Esophagus squamous epithelium (tissue), 4 donors: ENCODE measurements at regions not wholly inside any gene's neighbourhood (a gene's known extent, or its start where the extent isn't known, plus 50 kb on each side); places are given as distances from the start of the nearest gene placed in this dataset.

Experiments
- POLR2A ChIP-seq, 4 donors: fragments of 450-650 bp; IDR thresholded peaks; one replicate each; pipeline ENCODE4 v1.6.1; 2017; ENCODE audit warnings: antibody characterized with exemption in 4 of 4, mild to moderate bottlenecking in 4 of 4, moderate library complexity in 3 of 4
- TF ChIP-seq, protein P1 (sequence below), 6 experiments: fragments of 450-650 bp in 4 of 6; fragments of 200-600 bp in 2 of 6; sonication (generic) in 2 of 6; IDR thresholded peaks; one replicate each; pipeline ENCODE4 v1.5.1; 2016 to 2019; ENCODE audit warnings: antibody characterized with exemption in 6 of 6, mild to moderate bottlenecking in 4 of 6, moderate library complexity in 4 of 6

DNA sequence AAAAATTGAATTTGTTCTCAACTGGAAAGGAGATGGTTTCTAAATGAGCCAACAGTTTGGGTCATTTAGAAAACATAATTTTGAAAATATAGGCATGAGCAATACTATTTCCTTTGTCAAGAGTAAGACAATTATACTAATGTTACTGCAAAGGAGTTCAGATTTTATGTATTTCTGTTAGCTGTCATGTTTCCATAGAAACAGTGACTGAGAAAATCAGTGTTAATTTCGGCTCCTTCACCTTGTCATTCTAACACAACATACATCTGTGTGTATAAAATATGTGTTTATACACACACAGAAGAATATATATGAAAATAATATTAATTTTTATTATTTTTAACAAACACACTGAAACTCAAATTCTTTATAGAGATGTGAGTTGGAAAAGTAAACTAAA is 178.0 kb upstream of the SPHKAP start:
- TF ChIP-seq POLR2A (IDR thresholded peaks at IDR 0.05), result no peak
- TF ChIP-seq, protein P1, sequence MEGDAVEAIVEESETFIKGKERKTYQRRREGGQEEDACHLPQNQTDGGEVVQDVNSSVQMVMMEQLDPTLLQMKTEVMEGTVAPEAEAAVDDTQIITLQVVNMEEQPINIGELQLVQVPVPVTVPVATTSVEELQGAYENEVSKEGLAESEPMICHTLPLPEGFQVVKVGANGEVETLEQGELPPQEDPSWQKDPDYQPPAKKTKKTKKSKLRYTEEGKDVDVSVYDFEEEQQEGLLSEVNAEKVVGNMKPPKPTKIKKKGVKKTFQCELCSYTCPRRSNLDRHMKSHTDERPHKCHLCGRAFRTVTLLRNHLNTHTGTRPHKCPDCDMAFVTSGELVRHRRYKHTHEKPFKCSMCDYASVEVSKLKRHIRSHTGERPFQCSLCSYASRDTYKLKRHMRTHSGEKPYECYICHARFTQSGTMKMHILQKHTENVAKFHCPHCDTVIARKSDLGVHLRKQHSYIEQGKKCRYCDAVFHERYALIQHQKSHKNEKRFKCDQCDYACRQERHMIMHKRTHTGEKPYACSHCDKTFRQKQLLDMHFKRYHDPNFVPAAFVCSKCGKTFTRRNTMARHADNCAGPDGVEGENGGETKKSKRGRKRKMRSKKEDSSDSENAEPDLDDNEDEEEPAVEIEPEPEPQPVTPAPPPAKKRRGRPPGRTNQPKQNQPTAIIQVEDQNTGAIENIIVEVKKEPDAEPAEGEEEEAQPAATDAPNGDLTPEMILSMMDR (IDR thresholded peaks at IDR 0.05), result no peak
